ENCODE measurements at regions not wholly inside any gene's neighbourhood (a gene's known extent, or its start where the extent isn't known, plus 50 kb on each side); places are given as distances from the start of the nearest gene placed in this dataset.

DNA sequence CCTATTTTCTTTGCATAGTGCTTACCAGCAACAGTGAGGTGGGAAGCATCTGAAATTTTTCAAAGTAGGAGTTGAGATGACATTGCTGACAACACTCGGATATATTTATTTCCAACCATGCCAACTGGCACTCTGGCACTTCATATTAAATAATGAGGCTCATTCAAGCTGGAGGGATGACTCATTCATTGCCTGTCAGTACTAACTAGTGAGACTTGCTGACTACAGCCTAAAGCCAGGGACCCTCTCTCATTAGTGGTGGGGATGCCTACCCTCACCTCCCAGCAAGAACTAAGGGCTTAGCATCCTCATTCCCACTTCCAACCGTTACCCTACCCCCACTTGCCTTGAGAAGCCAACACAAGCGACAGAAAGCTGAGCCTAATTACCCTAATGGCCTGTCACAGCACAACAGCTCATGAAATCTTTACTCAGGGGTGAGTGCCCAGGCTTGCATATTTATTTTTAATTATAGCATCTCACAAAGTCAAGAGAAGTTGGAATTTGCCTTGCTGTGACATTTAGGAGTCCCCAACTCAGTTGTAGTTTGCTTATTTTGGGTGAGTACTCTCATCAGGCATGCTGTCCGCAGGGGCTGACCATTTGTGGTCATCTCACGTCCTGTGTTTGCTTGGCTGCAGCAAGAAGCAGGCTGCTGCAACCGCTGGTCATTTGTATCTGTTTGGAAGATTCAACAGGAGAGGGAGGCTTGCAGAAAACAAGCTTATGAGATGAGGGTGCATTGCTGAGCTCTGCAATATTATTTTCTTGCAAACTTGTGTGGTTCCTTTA, 181.6 kb upstream of the POU2AF2 start:
- TF ChIP-seq, protein P1, sequence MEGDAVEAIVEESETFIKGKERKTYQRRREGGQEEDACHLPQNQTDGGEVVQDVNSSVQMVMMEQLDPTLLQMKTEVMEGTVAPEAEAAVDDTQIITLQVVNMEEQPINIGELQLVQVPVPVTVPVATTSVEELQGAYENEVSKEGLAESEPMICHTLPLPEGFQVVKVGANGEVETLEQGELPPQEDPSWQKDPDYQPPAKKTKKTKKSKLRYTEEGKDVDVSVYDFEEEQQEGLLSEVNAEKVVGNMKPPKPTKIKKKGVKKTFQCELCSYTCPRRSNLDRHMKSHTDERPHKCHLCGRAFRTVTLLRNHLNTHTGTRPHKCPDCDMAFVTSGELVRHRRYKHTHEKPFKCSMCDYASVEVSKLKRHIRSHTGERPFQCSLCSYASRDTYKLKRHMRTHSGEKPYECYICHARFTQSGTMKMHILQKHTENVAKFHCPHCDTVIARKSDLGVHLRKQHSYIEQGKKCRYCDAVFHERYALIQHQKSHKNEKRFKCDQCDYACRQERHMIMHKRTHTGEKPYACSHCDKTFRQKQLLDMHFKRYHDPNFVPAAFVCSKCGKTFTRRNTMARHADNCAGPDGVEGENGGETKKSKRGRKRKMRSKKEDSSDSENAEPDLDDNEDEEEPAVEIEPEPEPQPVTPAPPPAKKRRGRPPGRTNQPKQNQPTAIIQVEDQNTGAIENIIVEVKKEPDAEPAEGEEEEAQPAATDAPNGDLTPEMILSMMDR (IDR thresholded peaks at IDR 0.05; ENCODE audit: low read depth, low read length): no peak

GRCh38 chr11:111062420-111062819, 183.1 kb upstream of the POU2AF2 start:
- TF ChIP-seq, protein P1 (IDR thresholded peaks at IDR 0.05; ENCODE audit: low read depth, low read length): no peak
- no peak for DNase-seq (ENCODE audit: extremely low read depth, low read depth)

More for the DNA sequence above, 181.6 kb upstream of the POU2AF2 start:
- DNase-seq (ENCODE audit: extremely low read depth, low read depth): no peak

GRCh38 chr11:111059726-111060125, 185.8 kb upstream of the POU2AF2 start:
- TF ChIP-seq, protein P1 (IDR thresholded peaks at IDR 0.05; ENCODE audit: low read depth, low read length): no peak
- no peak for DNase-seq (ENCODE audit: extremely low read depth, low read depth)

DNA sequence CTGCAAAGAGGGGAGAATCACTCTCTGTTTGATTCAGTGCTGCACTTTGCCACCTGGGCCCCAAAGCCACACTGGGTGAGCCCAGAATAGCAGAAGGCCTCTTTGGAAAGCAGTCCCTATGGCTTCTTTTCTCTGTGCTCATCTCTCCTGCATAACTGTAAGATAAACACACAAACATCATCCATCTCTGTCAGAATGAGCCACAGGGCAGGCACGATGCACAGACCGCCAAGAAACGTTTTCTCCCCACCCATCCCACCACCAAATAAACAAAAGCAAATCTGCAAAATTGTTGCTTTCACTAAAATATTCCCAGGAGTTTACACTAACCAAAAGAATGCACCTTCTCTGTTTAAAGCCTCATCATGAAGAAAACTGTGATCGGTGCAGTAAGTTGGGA, 196.4 kb upstream of the POU2AF2 start:
- no peak for DNase-seq (ENCODE audit: extremely low read depth, low read depth)
- TF ChIP-seq, protein P1 (IDR thresholded peaks at IDR 0.05; ENCODE audit: low read depth, low read length): no peak

DNA sequence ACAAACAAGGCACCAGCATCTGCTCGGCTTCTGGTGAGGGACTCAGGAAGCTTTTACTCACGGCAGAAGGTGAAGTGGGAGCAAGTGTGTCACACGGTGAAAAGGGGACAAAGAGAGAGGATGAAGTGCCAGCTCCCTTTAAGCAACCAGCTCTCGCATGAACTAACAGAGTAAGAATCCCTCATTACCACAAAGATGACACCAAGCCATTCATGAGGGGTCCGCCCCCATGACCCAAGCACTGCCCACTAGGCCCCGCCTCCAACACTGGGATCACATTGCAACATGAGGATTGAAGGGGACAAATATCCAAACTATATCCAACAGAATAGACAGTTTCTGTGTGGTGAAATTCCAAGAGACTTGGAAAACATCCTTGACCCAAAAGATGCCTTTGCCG, 198.2 kb upstream of the POU2AF2 start:
- no peak for DNase-seq (ENCODE audit: extremely low read depth, low read depth)
- TF ChIP-seq, protein P1 (IDR thresholded peaks at IDR 0.05; ENCODE audit: low read depth, low read length): no peak

DNA sequence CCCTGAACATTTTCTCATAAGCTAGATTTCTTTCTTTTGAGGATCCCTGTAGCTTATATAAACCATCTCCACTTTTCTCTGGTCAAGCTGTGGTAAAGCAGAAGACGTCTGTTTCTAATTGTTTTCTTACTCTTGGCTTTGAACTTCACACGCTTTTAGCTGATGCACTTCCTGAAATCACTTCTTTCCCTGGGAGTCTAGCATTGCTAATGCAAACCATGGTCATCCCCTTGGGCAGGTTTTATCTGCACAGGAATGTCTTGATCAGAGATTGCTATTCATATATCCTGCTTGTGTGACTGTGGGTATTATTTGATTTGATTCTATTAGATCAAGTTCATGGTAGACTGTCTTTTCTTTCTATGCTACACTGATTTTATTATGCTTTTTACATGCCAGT, 199.2 kb upstream of the POU2AF2 start:
- TF ChIP-seq, protein P1 (IDR thresholded peaks at IDR 0.05; ENCODE audit: low read depth, low read length): no peak
- peak; percentile 44 for DNase-seq (ENCODE audit: extremely low read depth, low read depth)

GRCh38 chr11:111045874-111046273, 199.7 kb upstream of the POU2AF2 start:
- TF ChIP-seq, protein P1 (IDR thresholded peaks at IDR 0.05; ENCODE audit: low read depth, low read length): no peak
- no peak for DNase-seq (ENCODE audit: extremely low read depth, low read depth)
